Right lobe of liver (tissue), 4 donors: ENCODE measurements at regions not wholly inside any gene's neighbourhood (a gene's known extent, or its start where the extent isn't known, plus 50 kb on each side); places are given as distances from the start of the nearest gene placed in this dataset.

Source experiments
- POLR2A ChIP-seq: fragments of 450-650 bp; IDR thresholded peaks from one replicate; pipeline ENCODE4 v1.6.1; 2017; ENCODE audit warnings: antibody characterized with exemption, mild to moderate bottlenecking
- TF ChIP-seq, protein P1 (sequence below), 4 donors: fragments of 200-600 bp in 3 of 4; fragments of 450-650 bp in 1 of 4; IDR thresholded peaks; one replicate each; pipeline versions ENCODE4 v1.5.1 to v1.8.0; 2016 to 2022; ENCODE audit warnings: antibody characterized with exemption in 4 of 4, mild to moderate bottlenecking in 2 of 4
- donor health status: DM: no; HTN: no; CAD: no.
- donor health status: DM: no; HTN: no; CAD: no.
- donor health status: DM: no; HTN: yes; CAD: no.

DNA sequence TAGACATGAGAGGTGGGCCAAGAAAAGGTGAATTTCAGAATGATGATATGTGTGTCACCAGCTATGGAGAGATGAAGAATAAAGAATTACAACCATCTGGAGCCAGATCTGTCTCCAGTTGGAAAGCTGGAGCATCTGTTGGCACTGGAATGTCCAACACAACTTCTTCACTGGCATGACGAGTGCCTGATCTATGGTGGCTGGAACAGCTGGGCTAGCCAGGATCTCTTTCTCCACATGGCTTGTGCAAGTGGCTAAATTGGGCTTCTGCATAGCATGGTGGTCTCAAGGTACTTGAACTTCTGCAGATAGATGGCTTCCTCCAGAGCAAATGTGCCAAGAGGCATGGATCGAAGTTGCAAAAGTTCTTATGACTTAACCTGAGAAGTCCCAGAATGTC is 256.1 kb upstream of the NCAM1 start:
- TF ChIP-seq, protein P1, sequence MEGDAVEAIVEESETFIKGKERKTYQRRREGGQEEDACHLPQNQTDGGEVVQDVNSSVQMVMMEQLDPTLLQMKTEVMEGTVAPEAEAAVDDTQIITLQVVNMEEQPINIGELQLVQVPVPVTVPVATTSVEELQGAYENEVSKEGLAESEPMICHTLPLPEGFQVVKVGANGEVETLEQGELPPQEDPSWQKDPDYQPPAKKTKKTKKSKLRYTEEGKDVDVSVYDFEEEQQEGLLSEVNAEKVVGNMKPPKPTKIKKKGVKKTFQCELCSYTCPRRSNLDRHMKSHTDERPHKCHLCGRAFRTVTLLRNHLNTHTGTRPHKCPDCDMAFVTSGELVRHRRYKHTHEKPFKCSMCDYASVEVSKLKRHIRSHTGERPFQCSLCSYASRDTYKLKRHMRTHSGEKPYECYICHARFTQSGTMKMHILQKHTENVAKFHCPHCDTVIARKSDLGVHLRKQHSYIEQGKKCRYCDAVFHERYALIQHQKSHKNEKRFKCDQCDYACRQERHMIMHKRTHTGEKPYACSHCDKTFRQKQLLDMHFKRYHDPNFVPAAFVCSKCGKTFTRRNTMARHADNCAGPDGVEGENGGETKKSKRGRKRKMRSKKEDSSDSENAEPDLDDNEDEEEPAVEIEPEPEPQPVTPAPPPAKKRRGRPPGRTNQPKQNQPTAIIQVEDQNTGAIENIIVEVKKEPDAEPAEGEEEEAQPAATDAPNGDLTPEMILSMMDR (IDR thresholded peaks at IDR 0.05): no peak
- no peak for TF ChIP-seq POLR2A
